ENCODE measurements at regions not wholly inside any gene's neighbourhood (a gene's known extent, or its start where the extent isn't known, plus 50 kb on each side); places are given as distances from the start of the nearest gene placed in this dataset.

DNA sequence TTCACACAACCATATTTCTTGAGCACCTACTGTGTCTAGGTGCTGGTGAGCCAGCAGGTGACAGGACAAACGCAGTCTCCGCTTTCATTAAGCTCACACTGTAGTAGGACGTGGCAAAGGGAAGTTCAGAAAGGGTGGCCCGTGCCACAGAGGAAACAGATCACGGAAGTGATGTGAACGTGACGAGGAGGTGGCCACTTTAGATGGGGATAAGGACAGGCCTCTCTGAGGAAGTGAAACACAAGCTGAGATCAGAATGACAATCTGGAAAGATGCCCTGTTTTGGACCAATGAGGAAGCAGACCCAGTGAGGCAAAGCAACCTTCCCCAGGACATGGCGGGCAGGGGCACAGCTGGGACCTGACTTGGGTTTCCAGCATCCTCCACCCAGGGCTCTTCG is 127.4 kb upstream of the PRMT8 start:
- peaks cover 0 to 11% (median 0%) of the 10 kb centered on the region in 3 donors for H3K4me1 ChIP-seq (ENCODE audit: control insufficient read depth in 2 of 3, insufficient read depth in 2 of 3, low read depth in 1 of 3, low read length in 3 of 3)
- H3K9me3 ChIP-seq (ENCODE audit: control insufficient read depth in 2 of 3, insufficient read depth in 1 of 3, low read length in 3 of 3): no peaks in the 10 kb centered on the region
- H3K4me3 ChIP-seq (ENCODE audit: low read length in 3 of 3): no peak overlapping the region
- no peak overlapping the region for H3K9ac ChIP-seq (ENCODE audit: low read length in 3 of 3)
- DNase-seq: no peak
- TF ChIP-seq, protein P1, sequence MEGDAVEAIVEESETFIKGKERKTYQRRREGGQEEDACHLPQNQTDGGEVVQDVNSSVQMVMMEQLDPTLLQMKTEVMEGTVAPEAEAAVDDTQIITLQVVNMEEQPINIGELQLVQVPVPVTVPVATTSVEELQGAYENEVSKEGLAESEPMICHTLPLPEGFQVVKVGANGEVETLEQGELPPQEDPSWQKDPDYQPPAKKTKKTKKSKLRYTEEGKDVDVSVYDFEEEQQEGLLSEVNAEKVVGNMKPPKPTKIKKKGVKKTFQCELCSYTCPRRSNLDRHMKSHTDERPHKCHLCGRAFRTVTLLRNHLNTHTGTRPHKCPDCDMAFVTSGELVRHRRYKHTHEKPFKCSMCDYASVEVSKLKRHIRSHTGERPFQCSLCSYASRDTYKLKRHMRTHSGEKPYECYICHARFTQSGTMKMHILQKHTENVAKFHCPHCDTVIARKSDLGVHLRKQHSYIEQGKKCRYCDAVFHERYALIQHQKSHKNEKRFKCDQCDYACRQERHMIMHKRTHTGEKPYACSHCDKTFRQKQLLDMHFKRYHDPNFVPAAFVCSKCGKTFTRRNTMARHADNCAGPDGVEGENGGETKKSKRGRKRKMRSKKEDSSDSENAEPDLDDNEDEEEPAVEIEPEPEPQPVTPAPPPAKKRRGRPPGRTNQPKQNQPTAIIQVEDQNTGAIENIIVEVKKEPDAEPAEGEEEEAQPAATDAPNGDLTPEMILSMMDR (IDR thresholded peaks at IDR 0.05; ENCODE audit: borderline replicate concordance, extremely low read depth, insufficient read depth): no peak
- intact Hi-C loops (cut with DNase I): no loop called here
- H3K27me3 ChIP-seq (ENCODE audit: control insufficient read depth, insufficient read depth, low read length): peaks cover 5% of the 10 kb centered on the region
- H3K36me3 ChIP-seq (ENCODE audit: control insufficient read depth in 2 of 3, insufficient read depth in 3 of 3, low read length in 3 of 3): no peaks in the 10 kb centered on the region
- FAIRE-seq: no peak
- H3K27ac ChIP-seq (ENCODE audit: low read depth in 2 of 2, low read length in 2 of 2): no peak overlapping the region

DNA sequence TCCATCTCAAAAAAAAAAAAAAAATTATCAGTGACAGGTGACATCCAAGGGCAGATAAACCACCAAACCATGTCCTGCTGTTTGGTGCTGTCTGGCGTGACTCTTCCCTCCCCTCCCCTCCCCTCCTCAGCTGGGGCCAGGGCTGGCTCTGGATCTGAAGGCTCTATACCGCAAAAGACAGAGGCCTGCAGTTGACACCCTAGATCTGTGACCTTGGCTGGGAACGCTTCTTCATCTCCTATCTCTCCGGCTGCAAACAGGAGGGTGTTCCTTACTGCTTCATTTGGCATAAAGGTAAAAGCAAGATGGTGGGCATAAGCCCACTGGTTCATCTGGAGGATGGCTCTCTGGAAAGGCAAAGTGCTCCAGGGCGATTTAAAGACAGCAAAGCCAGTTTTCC is 126.8 kb upstream of the PRMT8 start:
- peaks cover 0 to 11% (median 0%) of the 10 kb centered on the region in 3 donors for H3K4me1 ChIP-seq (ENCODE audit: control insufficient read depth in 2 of 3, insufficient read depth in 2 of 3, low read depth in 1 of 3, low read length in 3 of 3)
- TF ChIP-seq, protein P1 (IDR thresholded peaks at IDR 0.05; ENCODE audit: borderline replicate concordance, extremely low read depth, insufficient read depth): no peak
- H3K27me3 ChIP-seq (ENCODE audit: control insufficient read depth, insufficient read depth, low read length): peaks cover 5% of the 10 kb centered on the region
- H3K9me3 ChIP-seq (ENCODE audit: control insufficient read depth in 2 of 3, insufficient read depth in 1 of 3, low read length in 3 of 3): no peaks in the 10 kb centered on the region
- no peak overlapping the region for H3K4me3 ChIP-seq (ENCODE audit: low read length in 3 of 3)
- DNase-seq: no peak
- intact Hi-C loops (cut with DNase I): no loop called here
- H3K27ac ChIP-seq (ENCODE audit: low read depth in 2 of 2, low read length in 2 of 2): no peak overlapping the region
- H3K9ac ChIP-seq (ENCODE audit: low read length in 3 of 3): no peak overlapping the region
- FAIRE-seq: no peak
- H3K36me3 ChIP-seq (ENCODE audit: control insufficient read depth in 2 of 3, insufficient read depth in 3 of 3, low read length in 3 of 3): no peaks in the 10 kb centered on the region

DNA sequence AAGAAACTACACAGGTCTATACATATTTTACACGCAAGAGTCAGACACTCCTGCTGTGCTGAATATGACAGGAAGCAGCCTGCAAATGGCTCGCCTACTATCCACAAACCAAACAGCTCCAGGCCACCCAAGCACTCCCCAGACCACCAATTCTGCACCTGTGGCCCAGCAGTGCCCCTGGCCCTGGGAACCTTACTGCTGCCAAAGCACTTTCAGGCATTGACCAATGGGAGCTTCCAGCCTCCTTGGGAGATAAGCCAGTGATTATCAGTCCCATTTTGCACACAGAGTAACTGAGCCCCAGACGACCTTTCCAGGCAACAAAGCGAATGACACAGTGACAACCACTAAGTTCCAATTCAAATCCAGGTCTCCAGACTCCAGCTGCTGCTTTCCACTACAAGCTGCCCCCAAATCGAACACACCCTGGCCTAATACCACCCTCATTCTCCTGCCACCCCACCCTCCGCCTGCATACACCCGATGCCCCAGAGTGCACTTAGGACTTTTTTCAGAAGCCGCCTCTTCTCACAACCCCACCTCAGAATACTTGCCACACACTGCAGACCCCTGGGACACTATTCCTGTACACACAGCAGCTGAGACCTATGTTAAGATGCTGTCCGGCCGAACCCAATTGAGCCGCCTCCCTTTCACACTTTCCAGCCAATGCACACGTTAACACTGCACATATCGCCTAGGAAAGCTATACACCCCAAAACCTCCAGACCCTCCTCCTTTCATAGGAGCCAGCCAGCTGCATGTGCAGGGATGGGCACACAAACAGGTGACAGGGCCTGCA is 126.1 kb upstream of the PRMT8 start:
- FAIRE-seq: no peak
- no peak for DNase-seq
- Histone ChIP-seq H3K36me3 (ENCODE audit: control insufficient read depth in 2 of 3, insufficient read depth in 3 of 3, low read length in 3 of 3) (no peaks in the 10 kb centered on the region), H3K9me3 (ENCODE audit: control insufficient read depth in 2 of 3, insufficient read depth in 1 of 3, low read length in 3 of 3) (no peaks in the 10 kb centered on the region), H3K27ac (ENCODE audit: low read depth in 2 of 2, low read length in 2 of 2) (no peak overlapping the region), H3K27me3 (ENCODE audit: control insufficient read depth, insufficient read depth, low read length) (peaks cover 5% of the 10 kb centered on the region), H3K4me1 (ENCODE audit: control insufficient read depth in 2 of 3, insufficient read depth in 2 of 3, low read depth in 1 of 3, low read length in 3 of 3) (peaks cover 0 to 11% (median 0%) of the 10 kb centered on the region in 3 donors), H3K9ac (ENCODE audit: low read length in 3 of 3) (no peak overlapping the region), H3K4me3 (ENCODE audit: low read length in 3 of 3) (peak overlapping the region; percentile 23 to 40 (median 28))
- intact Hi-C loops (cut with DNase I): no loop called here
- TF ChIP-seq, protein P1 (IDR thresholded peaks at IDR 0.05; ENCODE audit: borderline replicate concordance, extremely low read depth, insufficient read depth): no peak

Data from kidney (tissue), 13 donors.